T-cell (primary cell): ENCODE measurements at regions not wholly inside any gene's neighbourhood (a gene's known extent, or its start where the extent isn't known, plus 50 kb on each side); places are given as distances from the start of the nearest gene placed in this dataset.
"Not testable (repeated sequence)": the region's sequence is repeated elsewhere in the genome, so short reads cannot be mapped to it uniquely, and the experiment has no call there.

Source experiments
- ATAC-seq, 4 experiments: fragments of 200-7000 bp in 3 of 4; fragments of 150-1000 bp in 1 of 4; cut with Tn5 transposase; replicated peaks in 1 of 4; 1 replicate in 3 of 4; 2 replicates in 1 of 4; pipeline ENCODE4 v1.10.0; 2021; ENCODE audit warnings: moderate library complexity in 3 of 4, mild to moderate bottlenecking in 2 of 4, moderate number of reproducible peaks in 1 of 4
- CTCF ChIA-PET, 2 donors: fragments of 300-600 bp; sonication (Branson Sonifier 250); formaldehyde crosslinking; loops; one replicate each; lab custom pipeline; 2022; ENCODE audit warnings: antibody characterized with exemption in 2 of 2; lab: Charles Lee
- POLR2A ChIA-PET, 2 donors: fragments of 300-600 bp; sonication (Branson Sonifier 250); formaldehyde crosslinking; loops; one replicate each; lab custom pipeline; 2022; ENCODE audit warnings: antibody characterized with exemption in 2 of 2; lab: Charles Lee
- DNase-seq, 35 experiments: peaks; one replicate each; pipeline versions ENCODE4 v3.0.0 to v3.0.0-alpha.2; 2013 to 2023
- H3K27ac ChIP-seq: one replicate; pipeline ENCODE4 v1.5.1; 2013; ENCODE audit warnings: low read length
- H3K27me3 ChIP-seq, 2 experiments: replicated peaks in 1 of 2; 1 replicate in 1 of 2; 2 replicates in 1 of 2; pipeline versions ENCODE4 v1.6.1 to v1.7.0; 2013; ENCODE audit warnings: low read length in 1 of 2, mixed read lengths in 1 of 2; ENCODE audit not compliant: control insufficient read depth in 2 of 2, insufficient read depth in 2 of 2; ENCODE audit errors: extremely low read depth in 1 of 2
- H3K36me3 ChIP-seq, 2 donors: 1 replicate in 1 of 2; 2 replicates in 1 of 2; pipeline versions ENCODE4 v1.6.1 to v1.7.0; 2013; ENCODE audit warnings: low read length in 1 of 2; ENCODE audit not compliant: control insufficient read depth in 2 of 2, insufficient read depth in 1 of 2; ENCODE audit errors: extremely low read depth in 1 of 2
- H3K4me1 ChIP-seq, 2 experiments: 1 replicate in 1 of 2; 2 replicates in 1 of 2; pipeline versions ENCODE4 v1.6.1 to v1.7.0; 2013; ENCODE audit warnings: low read length in 2 of 2, mixed read lengths in 1 of 2; ENCODE audit not compliant: insufficient read depth in 2 of 2, control insufficient read depth in 1 of 2; ENCODE audit errors: extremely low read depth in 1 of 2
- H3K4me3 ChIP-seq, 2 donors: 1 replicate in 1 of 2; 2 replicates in 1 of 2; pipeline versions ENCODE4 v1.5.1 to v1.7.0; 2013; ENCODE audit warnings: mild to moderate bottlenecking in 2 of 2, low read length in 1 of 2, moderate library complexity in 1 of 2; ENCODE audit not compliant: control insufficient read depth in 1 of 2; ENCODE audit errors: extremely low read depth in 1 of 2
- H3K9me3 ChIP-seq: 2 replicates; pipeline ENCODE4 v1.7.0; 2013
- H3K27ac Mint-ChIP-seq, 2 donors: one replicate each; pipeline ENCODE4 v1.8.0; 2020 to 2021; ENCODE audit warnings: mild to moderate bottlenecking in 2 of 2, mixed read lengths in 2 of 2
- H3K27me3 Mint-ChIP-seq, 2 donors: one replicate each; pipeline ENCODE4 v1.8.0; 2021 to 2022; ENCODE audit warnings: mixed read lengths in 2 of 2
- H3K36me3 Mint-ChIP-seq: one replicate; pipeline ENCODE4 v1.8.0; 2021; ENCODE audit warnings: mixed read lengths
- H3K4me1 Mint-ChIP-seq, 3 donors: one replicate each; pipeline ENCODE4 v1.8.0; 2020 to 2022; ENCODE audit warnings: mixed read lengths in 3 of 3, mild to moderate bottlenecking in 1 of 3
- H3K4me3 Mint-ChIP-seq, 3 donors: one replicate each; pipeline ENCODE4 v1.8.0; 2020 to 2022; ENCODE audit warnings: mild to moderate bottlenecking in 3 of 3, mixed read lengths in 3 of 3, moderate library complexity in 3 of 3
- H3K9me3 Mint-ChIP-seq, 3 donors: one replicate each; pipeline ENCODE4 v1.8.0; 2020 to 2022; ENCODE audit warnings: mixed read lengths in 3 of 3
- whole genome bisulfite sequencing: methylation state at CpG from one replicate; pipeline ENCODE4 v1.1.5; 2013; ENCODE audit warnings: missing lambda C conversion rate; ENCODE audit not compliant: insufficient coverage; 5-methylcytosine and 5-hydroxymethylcytosine counted together

DNA sequence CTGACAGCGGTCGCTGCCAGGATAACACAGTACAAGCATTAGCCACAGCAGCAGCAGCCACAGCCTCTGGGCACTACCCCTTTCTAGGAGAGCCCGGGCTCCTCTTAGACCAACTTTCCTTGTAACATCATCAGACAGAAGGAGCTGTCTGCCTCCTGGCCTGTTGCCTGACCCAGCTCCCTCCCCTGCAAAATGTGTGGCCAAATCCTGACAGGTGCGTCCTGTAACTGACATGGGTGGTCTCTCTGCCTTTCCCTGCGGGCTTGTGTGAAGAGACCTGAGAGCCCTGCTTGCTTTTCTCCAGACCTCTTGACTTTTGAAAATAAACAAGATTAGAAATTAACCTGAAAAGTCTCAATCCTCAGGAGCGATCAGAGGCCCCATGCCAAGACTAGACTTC is 824.9 kb downstream of the RAPGEF2 start:
- POLR2A ChIA-PET: no interaction called here
- Mint-ChIP-seq H3K36me3 (no peaks in the 10 kb centered on the region), H3K9me3 (peaks cover 20 to 40% (median 22%) of the 10 kb centered on the region in 3 donors), H3K4me3 (no peak overlapping the region), H3K27me3 (no peaks in the 10 kb centered on the region), H3K27ac (no peak overlapping the region), H3K4me1 (no peaks in the 10 kb centered on the region)
- Histone ChIP-seq H3K36me3 (no peaks in the 10 kb centered on the region), H3K4me3 (no peak overlapping the region), H3K27ac (no peak overlapping the region), H3K9me3 (no peaks in the 10 kb centered on the region), H3K4me1 (no peaks in the 10 kb centered on the region), H3K27me3 (no peaks in the 10 kb centered on the region)
- 91% methylated on average over 6 of the region's 6 CpGs for WGBS
- no peak for ATAC-seq
- CTCF ChIA-PET: no interaction called here
- no peak for DNase-seq

DNA sequence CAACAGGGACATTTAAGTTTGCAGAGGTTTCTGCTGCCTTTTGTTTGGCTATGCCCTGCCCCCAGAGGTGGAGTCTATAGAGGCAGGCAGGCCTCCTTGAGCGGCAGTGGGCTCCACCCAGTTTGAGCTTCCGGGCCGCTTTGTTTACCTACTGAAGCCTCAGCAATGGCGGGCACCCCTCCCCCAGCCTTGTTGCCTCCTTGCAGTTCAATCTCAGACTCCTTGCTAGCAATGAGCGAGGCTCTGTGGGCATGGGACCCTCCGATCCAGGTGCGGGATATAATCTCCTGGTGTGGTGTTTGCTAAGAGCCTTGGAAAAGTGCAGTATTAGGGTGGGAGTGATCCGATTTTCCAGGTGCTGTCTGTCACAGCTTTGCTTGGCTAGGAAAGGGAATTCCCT is 831.7 kb downstream of the RAPGEF2 start:
- H3K9me3 ChIP-seq, H3K27me3 Mint-ChIP-seq, DNase-seq, CTCF ChIA-PET, POLR2A ChIA-PET, H3K4me1 Mint-ChIP-seq, H3K4me1 ChIP-seq, ATAC-seq, H3K4me3 ChIP-seq, H3K27ac ChIP-seq, H3K4me3 Mint-ChIP-seq, H3K36me3 ChIP-seq, H3K36me3 Mint-ChIP-seq, H3K27me3 ChIP-seq, H3K27ac Mint-ChIP-seq: not testable (repeated sequence)
- WGBS: 96% methylated on average over 3 of the region's 8 CpGs
- peaks cover 16 to 27% (median 20%) of the 10 kb centered on the region in 3 donors for H3K9me3 Mint-ChIP-seq

DNA sequence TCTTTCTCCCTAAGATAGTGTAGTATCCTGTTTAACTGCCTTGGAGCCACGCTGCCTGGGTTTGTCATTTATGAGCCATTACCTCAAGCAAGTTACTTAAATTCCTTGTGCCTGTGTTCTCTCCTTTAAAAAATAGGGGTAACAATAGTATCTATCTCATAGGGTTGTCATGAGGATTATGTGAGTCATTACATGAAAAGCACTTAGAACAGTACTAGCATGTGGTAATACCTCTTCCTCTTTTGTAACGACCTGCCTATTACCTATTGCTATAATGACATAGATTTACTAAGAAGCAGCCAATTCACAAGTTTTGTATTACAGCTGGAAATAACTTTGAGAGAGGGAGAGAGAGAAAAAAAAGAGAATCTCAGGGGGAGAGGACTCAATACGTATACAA is 834.7 kb downstream of the RAPGEF2 start:
- ATAC-seq: no peak
- no peaks in the 10 kb centered on the region for H3K27me3 Mint-ChIP-seq
- POLR2A ChIA-PET: no interaction called here
- H3K9me3 Mint-ChIP-seq: peaks cover 10 to 16% (median 12%) of the 10 kb centered on the region in 3 donors
- H3K4me1 ChIP-seq: no peaks in the 10 kb centered on the region
- H3K4me3 Mint-ChIP-seq: no peak overlapping the region
- no peaks in the 10 kb centered on the region for H3K4me1 Mint-ChIP-seq
- H3K36me3 Mint-ChIP-seq: no peaks in the 10 kb centered on the region
- no peak overlapping the region for H3K27ac Mint-ChIP-seq
- H3K4me3 ChIP-seq: no peak overlapping the region
- no peaks in the 10 kb centered on the region for H3K27me3 ChIP-seq
- no CpG with 5 or more reads among the region's 3 CpGs for WGBS
- DNase-seq: no peak
- H3K9me3 ChIP-seq: no peaks in the 10 kb centered on the region
- CTCF ChIA-PET: no interaction called here
- no peak overlapping the region for H3K27ac ChIP-seq
- H3K36me3 ChIP-seq: no peaks in the 10 kb centered on the region

DNA sequence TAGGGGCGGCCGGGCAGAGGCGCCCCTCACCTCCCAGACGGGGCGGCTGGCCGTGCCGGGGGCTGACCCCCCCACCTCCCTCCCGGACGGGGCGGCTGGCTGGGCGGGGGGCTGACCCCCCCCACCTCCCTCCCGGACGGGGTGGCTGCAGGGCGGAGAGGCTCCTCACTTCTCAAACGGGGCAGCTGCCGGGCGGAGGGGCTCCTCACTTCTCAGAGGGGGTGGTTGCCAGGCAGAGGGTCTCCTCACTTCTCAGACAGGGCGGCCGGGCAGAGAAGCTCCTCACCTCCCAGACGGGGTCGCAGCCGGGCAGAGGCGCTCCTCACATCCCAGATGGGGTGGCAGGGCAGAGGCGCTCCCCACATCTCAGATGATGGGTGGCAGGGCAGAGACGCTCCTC is 836.8 kb downstream of the RAPGEF2 start:
- H3K4me3 ChIP-seq, H3K36me3 Mint-ChIP-seq, H3K27ac ChIP-seq, DNase-seq, H3K9me3 ChIP-seq, ATAC-seq, H3K4me3 Mint-ChIP-seq, H3K27me3 ChIP-seq, H3K27ac Mint-ChIP-seq, H3K4me1 ChIP-seq, CTCF ChIA-PET, H3K27me3 Mint-ChIP-seq, H3K4me1 Mint-ChIP-seq, H3K36me3 ChIP-seq, POLR2A ChIA-PET: not testable (repeated sequence)
- 94% methylated on average over 7 of the region's 25 CpGs for WGBS
- H3K9me3 Mint-ChIP-seq: peaks cover 5 to 11% (median 10%) of the 10 kb centered on the region in 3 donors

DNA sequence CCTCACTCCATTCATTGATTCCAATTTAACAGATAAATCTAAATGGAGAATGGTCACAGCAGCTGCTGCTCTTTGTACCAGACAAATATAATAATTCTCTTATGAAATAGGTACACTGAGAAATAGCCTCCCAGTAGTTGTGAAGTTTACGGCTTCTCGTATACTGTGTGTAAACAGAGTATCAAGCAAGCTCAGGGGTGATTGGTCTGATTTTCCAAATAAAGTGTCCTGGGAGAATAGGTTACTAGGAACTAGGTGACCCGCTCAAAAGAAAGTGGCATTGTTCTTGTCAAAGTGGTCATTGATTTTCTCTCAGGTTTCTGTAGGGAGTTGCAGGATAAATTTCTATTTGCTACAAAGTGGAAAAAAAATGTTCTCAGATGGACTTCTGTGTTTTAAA is 838.2 kb downstream of the RAPGEF2 start:
- Mint-ChIP-seq H3K27ac (no peak overlapping the region), H3K4me3 (no peak overlapping the region), H3K9me3 (peaks cover under 1% of the 10 kb centered on the region in 3 donors), H3K27me3 (no peaks in the 10 kb centered on the region), H3K4me1 (no peaks in the 10 kb centered on the region), H3K36me3 (no peaks in the 10 kb centered on the region)
- H3K4me3 ChIP-seq: no peak overlapping the region
- H3K27me3 ChIP-seq: no peaks in the 10 kb centered on the region
- CTCF ChIA-PET: interaction anchor here in 1 of 2 donors (0.7 kb wide), 1 partner anchor 8 kb away, joined by 3 read pairs; no protein-coding TSS in a partner anchor
- no peak for DNase-seq
- H3K27ac ChIP-seq: no peak overlapping the region
- ATAC-seq: no peak
- H3K4me1 ChIP-seq: no peaks in the 10 kb centered on the region
- 100% methylated on average over 2 of the region's 3 CpGs for WGBS
- no peaks in the 10 kb centered on the region for H3K36me3 ChIP-seq
- no peaks in the 10 kb centered on the region for H3K9me3 ChIP-seq
- POLR2A ChIA-PET: no interaction called here

DNA sequence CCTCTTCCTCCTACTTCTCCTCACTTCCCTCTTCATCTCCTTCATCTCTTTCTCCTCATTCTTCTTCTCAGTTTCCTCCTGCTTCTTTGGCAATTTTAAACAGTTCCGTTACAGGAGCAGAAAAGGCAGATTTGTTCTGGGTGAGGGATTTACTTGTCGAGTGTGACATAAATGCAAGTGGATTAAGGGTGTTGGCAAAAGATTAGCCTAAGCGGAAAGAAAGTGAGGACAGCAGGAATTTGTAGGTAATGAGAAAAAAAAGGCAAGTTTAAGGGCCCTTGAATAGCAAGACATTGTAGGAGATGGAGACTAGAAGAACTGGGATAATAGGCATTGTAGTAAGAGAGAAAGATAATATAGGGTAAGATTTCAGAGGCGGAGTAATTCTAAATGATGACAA is 841.6 kb downstream of the RAPGEF2 start:
- H3K4me1 ChIP-seq: no peaks in the 10 kb centered on the region
- CTCF ChIA-PET: no interaction called here
- no peak overlapping the region for H3K27ac Mint-ChIP-seq
- H3K4me3 ChIP-seq: no peak overlapping the region
- no peaks in the 10 kb centered on the region for H3K27me3 Mint-ChIP-seq
- no peaks in the 10 kb centered on the region for H3K4me1 Mint-ChIP-seq
- H3K27ac ChIP-seq: no peak overlapping the region
- DNase-seq: no peak
- no peaks in the 10 kb centered on the region for H3K36me3 Mint-ChIP-seq
- H3K4me3 Mint-ChIP-seq: no peak overlapping the region
- H3K27me3 ChIP-seq: no peaks in the 10 kb centered on the region
- H3K9me3 Mint-ChIP-seq: no peaks in the 10 kb centered on the region
- no peaks in the 10 kb centered on the region for H3K36me3 ChIP-seq
- 74% methylated on average over 3 of the region's 4 CpGs for WGBS
- no peak for ATAC-seq
- H3K9me3 ChIP-seq: no peaks in the 10 kb centered on the region
- POLR2A ChIA-PET: no interaction called here

DNA sequence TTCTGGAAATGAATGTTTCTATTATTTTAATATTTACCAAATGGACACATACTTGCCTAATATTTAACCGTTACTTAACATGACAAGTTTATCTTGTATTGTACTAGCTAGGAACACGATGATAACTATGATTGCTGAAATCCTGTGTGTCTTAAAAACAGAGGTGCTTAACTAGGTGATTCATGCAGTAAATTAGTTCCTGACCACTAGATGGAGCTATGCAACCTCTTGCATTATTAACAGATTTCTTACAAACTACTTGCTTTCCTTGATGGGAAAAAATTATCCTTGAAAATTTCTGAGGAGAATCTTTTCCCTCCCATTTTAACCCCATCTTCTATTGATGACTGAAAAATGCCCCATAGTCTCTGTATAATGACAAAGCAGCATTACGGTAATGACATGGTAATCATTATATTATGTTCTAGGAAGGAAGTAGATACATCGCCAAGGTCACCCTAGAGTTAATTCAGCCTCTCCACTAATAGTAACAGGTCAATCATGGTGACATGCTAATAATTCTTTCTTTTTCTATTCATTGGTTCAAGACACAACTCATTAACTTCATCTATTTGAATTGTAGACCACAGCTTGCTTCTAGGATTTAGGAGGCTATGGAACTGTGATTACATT is 844.2 kb downstream of the RAPGEF2 start:
- WGBS: no CpG with 5 or more reads among the region's 4 CpGs
- ChIA-PET POLR2A (no interaction called here), CTCF (no interaction called here)
- no peaks in the 10 kb centered on the region for H3K27me3 ChIP-seq
- Mint-ChIP-seq H3K9me3 (no peaks in the 10 kb centered on the region), H3K4me3 (no peak overlapping the region), H3K27ac (no peak overlapping the region), H3K27me3 (no peaks in the 10 kb centered on the region), H3K4me1 (no peaks in the 10 kb centered on the region), H3K36me3 (no peaks in the 10 kb centered on the region)
- H3K4me1 ChIP-seq: no peaks in the 10 kb centered on the region
- H3K9me3 ChIP-seq: no peaks in the 10 kb centered on the region
- ATAC-seq (no peak), DNase-seq (peak in 1 of 35 experiments; percentile 3)
- H3K4me3 ChIP-seq: no peak overlapping the region
- H3K36me3 ChIP-seq: no peaks in the 10 kb centered on the region
- H3K27ac ChIP-seq: no peak overlapping the region
